Esophagus muscularis mucosa (tissue), 4 donors: ENCODE measurements at regions not wholly inside any gene's neighbourhood (a gene's known extent, or its start where the extent isn't known, plus 50 kb on each side); places are given as distances from the start of the nearest gene placed in this dataset.

Source experiments
- DNase-seq: peaks from one replicate; pipeline ENCODE4 v3.0.0-alpha.2; 2017; ENCODE audit errors: extremely low spot score
- H3K27ac ChIP-seq, 4 donors: fragments of 200-600 bp; sonication (generic); replicated peaks in 1 of 4; 1 replicate in 3 of 4; 2 replicates in 1 of 4; pipeline ENCODE4 v1.5.1; 2016 to 2019; ENCODE audit warnings: mild to moderate bottlenecking in 1 of 4
- H3K27me3 ChIP-seq, 4 donors: fragments of 200-600 bp; sonication (generic); one replicate each; pipeline versions ENCODE4 v1.5.1 to v1.6.0; 2016 to 2019
- H3K36me3 ChIP-seq, 4 donors: fragments of 200-600 bp; sonication (generic); one replicate each; pipeline ENCODE4 v1.5.1; 2016 to 2019
- H3K4me1 ChIP-seq, 4 donors: fragments of 200-600 bp; sonication (generic); one replicate each; pipeline ENCODE4 v1.5.1; 2016 to 2019
- H3K4me3 ChIP-seq, 4 donors: fragments of 200-600 bp; sonication (generic); 1 replicate in 2 of 4; 2 replicates in 2 of 4; pipeline ENCODE4 v1.5.1; 2016 to 2019; ENCODE audit warnings: mild to moderate bottlenecking in 4 of 4, moderate library complexity in 1 of 4
- H3K9me3 ChIP-seq, 4 donors: fragments of 200-600 bp; sonication (generic); 1 replicate in 3 of 4; 2 replicates in 1 of 4; pipeline ENCODE4 v1.5.1; 2016 to 2019
- EP300 ChIP-seq: sonication (generic); formaldehyde crosslinking; IDR thresholded peaks from one replicate; pipeline ENCODE4 v1.6.1; 2017; ENCODE audit warnings: antibody characterized with exemption
- POLR2A ChIP-seq: fragments of 450-650 bp; IDR thresholded peaks from one replicate; pipeline ENCODE4 v1.6.1; 2017; ENCODE audit warnings: antibody characterized with exemption, moderate library complexity, mild to moderate bottlenecking, low read depth
- POLR2AphosphoS5 ChIP-seq, 2 donors: sonication (generic); formaldehyde crosslinking; IDR thresholded peaks; one replicate each; pipeline ENCODE4 v1.6.1; 2017; ENCODE audit warnings: antibody characterized with exemption in 2 of 2
- WGBS: methylation state at CpG from one replicate; pipeline ENCODE4 v1.1.5; 2018; 5-methylcytosine and 5-hydroxymethylcytosine counted together
- intact Hi-C: fragments of 100-400 bp; cut with DNase I; formaldehyde crosslinking; loops from one replicate; pipeline ENCODE4 v1.15.1; 2023
- TF ChIP-seq, protein P1 (sequence below), 3 experiments: fragments of 200-600 bp in 2 of 3; fragments of 450-650 bp in 1 of 3; sonication (generic) in 2 of 3; IDR thresholded peaks; one replicate each; pipeline ENCODE4 v1.5.1; 2017 to 2019; ENCODE audit warnings: antibody characterized with exemption in 3 of 3, mild to moderate bottlenecking in 2 of 3, moderate library complexity in 1 of 3

DNA sequence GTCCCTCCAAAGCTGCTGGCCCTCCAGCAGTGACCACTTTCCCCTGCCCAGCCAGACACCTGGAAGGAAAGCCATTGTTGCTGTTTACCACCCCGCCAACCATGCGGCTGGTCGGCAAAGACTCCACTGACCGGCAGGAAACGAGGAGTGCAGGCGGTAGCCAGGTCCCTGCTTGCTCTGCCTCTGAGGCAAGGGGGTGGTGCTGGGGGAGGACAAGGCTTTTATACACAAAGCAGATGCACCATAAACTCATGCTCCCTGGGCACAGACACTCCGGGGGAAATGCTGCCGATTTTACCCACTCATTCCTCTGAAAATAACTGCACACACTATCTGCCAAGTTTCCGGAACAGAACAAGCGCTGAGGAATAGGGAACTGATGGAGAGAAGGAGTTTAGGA, 62.8 kb upstream of the GRIN2A start:
- WGBS, result 61% methylated on average over 9 of the region's 10 CpGs
- DNase-seq, result no peak
- H3K4me1 ChIP-seq, result no peaks in the 10 kb centered on the region
- intact Hi-C loops, result no loop called here
- H3K36me3 ChIP-seq, result no peaks in the 10 kb centered on the region
- H3K4me3 ChIP-seq, result no peak overlapping the region
- TF ChIP-seq EP300 (no peak), POLR2AphosphoS5 (IDR thresholded peaks at IDR 0.05) (no peak), POLR2A (no peak)
- TF ChIP-seq, protein P1, sequence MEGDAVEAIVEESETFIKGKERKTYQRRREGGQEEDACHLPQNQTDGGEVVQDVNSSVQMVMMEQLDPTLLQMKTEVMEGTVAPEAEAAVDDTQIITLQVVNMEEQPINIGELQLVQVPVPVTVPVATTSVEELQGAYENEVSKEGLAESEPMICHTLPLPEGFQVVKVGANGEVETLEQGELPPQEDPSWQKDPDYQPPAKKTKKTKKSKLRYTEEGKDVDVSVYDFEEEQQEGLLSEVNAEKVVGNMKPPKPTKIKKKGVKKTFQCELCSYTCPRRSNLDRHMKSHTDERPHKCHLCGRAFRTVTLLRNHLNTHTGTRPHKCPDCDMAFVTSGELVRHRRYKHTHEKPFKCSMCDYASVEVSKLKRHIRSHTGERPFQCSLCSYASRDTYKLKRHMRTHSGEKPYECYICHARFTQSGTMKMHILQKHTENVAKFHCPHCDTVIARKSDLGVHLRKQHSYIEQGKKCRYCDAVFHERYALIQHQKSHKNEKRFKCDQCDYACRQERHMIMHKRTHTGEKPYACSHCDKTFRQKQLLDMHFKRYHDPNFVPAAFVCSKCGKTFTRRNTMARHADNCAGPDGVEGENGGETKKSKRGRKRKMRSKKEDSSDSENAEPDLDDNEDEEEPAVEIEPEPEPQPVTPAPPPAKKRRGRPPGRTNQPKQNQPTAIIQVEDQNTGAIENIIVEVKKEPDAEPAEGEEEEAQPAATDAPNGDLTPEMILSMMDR (IDR thresholded peaks at IDR 0.05), result no peak
- H3K27me3 ChIP-seq, result peaks cover 0 to 27% (median 0%) of the 10 kb centered on the region in 4 donors
- no peaks in the 10 kb centered on the region for H3K9me3 ChIP-seq
- H3K27ac ChIP-seq, result no peak overlapping the region

DNA sequence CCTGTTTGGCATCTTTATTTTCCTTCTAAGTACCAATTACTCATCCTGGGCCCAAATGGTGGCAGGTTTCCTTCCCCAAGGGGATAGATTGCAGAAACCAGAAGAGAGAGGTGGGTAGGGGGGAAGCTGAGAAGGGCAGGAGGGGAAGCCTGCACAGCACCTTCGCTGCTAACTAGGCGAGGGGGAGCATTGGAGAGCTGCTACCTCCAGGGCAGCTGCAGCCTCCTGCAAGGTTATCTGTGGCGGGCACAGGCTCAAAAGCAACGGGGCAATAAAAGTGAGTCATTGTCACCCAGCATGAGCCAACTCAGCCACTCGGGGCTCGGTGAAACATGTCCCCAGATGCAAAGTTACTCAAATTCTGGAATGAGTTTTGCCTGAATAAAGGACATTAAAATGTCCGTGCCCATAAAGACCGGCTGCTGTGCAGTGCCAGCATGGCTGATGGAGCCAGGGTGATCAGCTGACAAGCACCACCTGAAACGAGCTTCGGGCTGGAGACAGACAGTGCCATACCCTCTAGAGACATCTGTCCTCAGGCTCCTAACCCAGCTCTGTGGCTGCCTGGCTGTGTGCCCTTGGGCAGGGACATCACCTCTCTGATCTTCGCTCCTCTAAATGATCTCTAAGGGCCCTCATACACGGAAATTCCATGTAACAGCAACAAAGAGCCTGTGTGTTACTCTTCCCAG, 68.1 kb upstream of the GRIN2A start:
- 65% methylated on average over 10 of the region's 12 CpGs for WGBS
- intact Hi-C loops, result no loop called here
- H3K27me3 ChIP-seq, result peaks cover 0 to 33% (median 0%) of the 10 kb centered on the region in 4 donors

DNA sequence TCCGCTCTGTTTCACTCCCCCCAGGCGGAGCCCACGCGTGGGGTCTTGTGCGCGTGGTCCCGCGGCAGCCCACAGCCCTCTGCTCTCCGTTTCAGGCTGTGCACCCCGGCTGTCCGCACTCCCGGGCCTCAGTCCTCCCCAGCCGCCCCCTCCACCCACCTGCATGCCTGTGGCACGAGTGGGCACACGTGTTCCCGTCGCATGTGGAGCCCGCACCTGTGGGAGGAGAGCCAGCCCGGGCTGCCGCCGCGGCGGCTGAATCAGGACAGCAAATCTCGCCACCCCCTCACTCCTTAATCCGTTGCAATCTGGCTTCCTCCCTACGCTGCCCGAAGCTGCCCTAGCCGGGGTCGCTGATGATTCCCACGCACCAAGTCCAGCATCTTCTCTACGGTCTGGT, 69.9 kb upstream of the GRIN2A start:
- H3K4me3 ChIP-seq, result no peak overlapping the region
- H3K27ac ChIP-seq, result no peak overlapping the region
- intact Hi-C loops, result no loop called here
- no peaks in the 10 kb centered on the region for H3K9me3 ChIP-seq
- peaks cover 0 to 37% (median 0%) of the 10 kb centered on the region in 4 donors for H3K27me3 ChIP-seq
- no peaks in the 10 kb centered on the region for H3K36me3 ChIP-seq
- TF ChIP-seq, protein P1 (IDR thresholded peaks at IDR 0.05), result no peak
- TF ChIP-seq POLR2A, result no peak
- no peak for TF ChIP-seq POLR2AphosphoS5 (IDR thresholded peaks at IDR 0.05)
- TF ChIP-seq EP300, result no peak
- no peak for DNase-seq
- whole genome bisulfite sequencing, result 92% methylated on average over 28 of the region's 31 CpGs
- H3K4me1 ChIP-seq, result peaks cover 0 to 5% (median 0%) of the 10 kb centered on the region in 4 donors

More for the DNA sequence above, 68.1 kb upstream of the GRIN2A start:
- H3K4me1 ChIP-seq, result no peaks in the 10 kb centered on the region
- H3K9me3 ChIP-seq, result no peaks in the 10 kb centered on the region
- TF ChIP-seq, protein P1 (IDR thresholded peaks at IDR 0.05), result no peak
- TF ChIP-seq EP300 (no peak), POLR2AphosphoS5 (IDR thresholded peaks at IDR 0.05) (no peak), POLR2A (no peak)
- H3K27ac ChIP-seq, result no peak overlapping the region
- H3K4me3 ChIP-seq, result no peak overlapping the region
- DNase-seq, result no peak
- no peaks in the 10 kb centered on the region for H3K36me3 ChIP-seq

DNA sequence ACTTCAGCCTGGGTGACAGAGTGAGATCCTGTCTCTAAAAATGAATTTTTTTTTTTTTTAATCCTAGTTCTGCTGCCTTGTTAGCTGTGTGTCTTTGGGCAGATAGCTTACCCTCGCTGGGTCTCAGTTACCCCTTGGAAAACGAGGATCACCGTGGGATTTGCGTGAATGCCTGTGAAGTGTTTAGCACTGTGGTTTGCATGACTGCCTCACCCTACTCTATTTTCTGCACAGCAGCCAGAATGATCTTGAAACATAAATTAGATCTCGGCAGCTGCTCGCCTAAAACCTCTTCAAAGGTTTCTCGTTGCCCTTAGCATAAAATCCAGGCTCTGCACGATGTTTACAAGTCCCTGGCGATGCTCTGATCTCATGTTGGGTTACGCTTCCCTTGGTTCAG, 71.2 kb upstream of the GRIN2A start:
- Histone ChIP-seq H3K36me3 (no peaks in the 10 kb centered on the region), H3K27ac (no peak overlapping the region), H3K4me1 (peaks cover 0 to 5% (median 0%) of the 10 kb centered on the region in 4 donors), H3K9me3 (no peaks in the 10 kb centered on the region), H3K4me3 (no peak overlapping the region), H3K27me3 (peaks cover 0 to 37% (median 0%) of the 10 kb centered on the region in 4 donors)
- DNase-seq, result no peak
- intact Hi-C loops, result no loop called here
- TF ChIP-seq EP300, result no peak
- no peak for TF ChIP-seq POLR2AphosphoS5 (IDR thresholded peaks at IDR 0.05)
- TF ChIP-seq, protein P1 (IDR thresholded peaks at IDR 0.05), result no peak
- TF ChIP-seq POLR2A, result no peak
- 71% methylated on average over 10 of the region's 10 CpGs for whole genome bisulfite sequencing

DNA sequence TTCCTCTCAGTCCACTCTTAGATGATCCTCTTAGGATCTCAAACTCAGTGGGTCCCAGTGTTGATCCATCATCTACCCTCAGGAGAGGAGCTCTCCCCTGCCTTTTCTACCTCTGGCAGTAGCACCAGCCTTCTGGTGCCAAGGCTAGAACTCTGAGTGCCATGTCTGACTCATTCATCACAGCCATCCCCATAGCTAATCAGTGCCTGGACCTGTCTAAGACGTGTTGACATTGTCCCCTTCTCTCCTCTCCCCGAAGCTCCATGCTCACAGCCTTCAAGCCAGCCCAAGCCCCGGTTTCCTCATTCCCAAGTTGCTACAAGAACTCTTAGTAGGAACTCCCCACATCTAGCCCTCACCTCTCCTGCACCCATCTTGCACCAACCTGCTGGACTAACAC, 73.5 kb upstream of the GRIN2A start:
- Histone ChIP-seq H3K4me3 (no peak overlapping the region), H3K4me1 (peaks cover 0 to 5% (median 0%) of the 10 kb centered on the region in 4 donors), H3K27ac (no peak overlapping the region), H3K36me3 (no peaks in the 10 kb centered on the region), H3K9me3 (no peaks in the 10 kb centered on the region), H3K27me3 (peaks cover 0 to 42% (median 0%) of the 10 kb centered on the region in 4 donors)
- 71% methylated on average over 3 of the region's 3 CpGs for WGBS
- TF ChIP-seq, protein P1 (IDR thresholded peaks at IDR 0.05), result no peak
- TF ChIP-seq POLR2AphosphoS5 (IDR thresholded peaks at IDR 0.05) (no peak), EP300 (no peak), POLR2A (no peak)
- intact Hi-C loops, result loop anchor here (2.0 kb wide), 1 partner anchor 481 kb away; no protein-coding TSS in a partner anchor
- DNase-seq, result no peak
